ENCODE measurements at regions not wholly inside any gene's neighbourhood (a gene's known extent, or its start where the extent isn't known, plus 50 kb on each side); places are given as distances from the start of the nearest gene placed in this dataset.

- TF ChIP-seq CTCF (IDR thresholded peaks at IDR 0.05) (no peak), REST (IDR thresholded peaks at IDR 0.05; ENCODE audit: insufficient read depth in 1 of 2, low read depth in 2 of 2, low read length in 1 of 2) (no peak), POLR2AphosphoS5 (IDR thresholded peaks at IDR 0.05; ENCODE audit: low read depth, low read length) (no peak)
These were observed 161.1 kb downstream of the KCTD15 start for GRCh38 chr19:33957804-33958203.
